NT2/D1 (cell line): ENCODE measurements at regions not wholly inside any gene's neighbourhood (a gene's known extent, or its start where the extent isn't known, plus 50 kb on each side); places are given as distances from the start of the nearest gene placed in this dataset.

Source experiments
- SUZ12 ChIP-seq: IDR thresholded peaks from 2 replicates; pipeline ENCODE4 v1.6.1; 2011; ENCODE audit not compliant: insufficient read length, insufficient read depth; ENCODE audit errors: extremely low read depth
- YY1 ChIP-seq: IDR thresholded peaks from 2 replicates; pipeline ENCODE4 v1.6.1; 2011; ENCODE audit not compliant: insufficient read length, insufficient read depth
- ZNF274 ChIP-seq: IDR thresholded peaks from 2 replicates; pipeline ENCODE4 v1.6.1; 2011; ENCODE audit warnings: mild to moderate bottlenecking, low read depth, low read length

DNA sequence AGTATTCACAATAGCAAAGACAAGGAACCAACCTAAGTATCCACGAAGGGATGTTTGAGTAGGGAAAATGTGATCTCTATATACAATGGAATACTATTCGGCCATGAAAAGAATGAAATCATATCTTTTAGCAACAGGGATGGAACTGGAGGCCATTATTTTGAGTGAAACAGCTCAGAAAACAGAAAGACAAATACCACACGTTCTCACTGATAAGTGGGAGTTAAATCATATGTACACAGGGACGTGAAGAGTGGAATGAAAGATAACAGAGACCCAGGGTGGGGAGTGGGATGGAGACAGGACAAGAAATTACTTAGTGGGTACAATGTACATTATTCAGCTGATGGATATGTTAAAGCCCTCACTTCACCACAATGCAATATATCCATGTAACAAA lies 1012.7 kb downstream of the TBC1D22A start:
- TF ChIP-seq ZNF274 (no peak), SUZ12 (no peak), YY1 (no peak)
